ENCODE measurements at regions not wholly inside any gene's neighbourhood (a gene's known extent, or its start where the extent isn't known, plus 50 kb on each side); places are given as distances from the start of the nearest gene placed in this dataset.

DNA sequence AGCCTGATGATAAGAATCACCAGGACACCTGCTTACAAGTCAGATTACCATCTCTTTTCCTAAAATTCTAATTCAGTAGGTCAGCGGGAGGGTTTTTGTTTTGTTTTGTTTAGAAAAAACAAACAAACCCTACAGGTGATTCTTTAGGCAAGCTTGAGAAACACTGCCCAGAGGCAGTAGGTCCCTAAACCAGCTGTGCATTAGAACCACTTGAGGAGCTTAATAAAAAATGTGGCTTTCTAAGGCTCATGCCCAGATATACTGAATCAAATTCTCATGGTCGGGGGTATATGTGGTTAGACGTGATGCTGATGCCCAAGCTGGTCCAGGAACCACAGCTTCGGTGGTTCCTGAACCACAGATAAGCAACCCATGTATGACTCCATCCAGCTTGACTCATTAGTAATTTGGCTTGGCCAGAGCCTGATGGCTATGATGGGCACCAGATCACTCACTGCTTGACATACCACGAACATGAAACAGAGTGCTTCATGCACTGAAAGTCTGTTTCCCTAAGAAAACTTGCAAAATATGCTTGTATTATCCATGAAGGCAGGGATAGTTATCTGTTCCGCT lies 338.1 kb upstream of the F9 start:
- Histone ChIP-seq H3K27me3 (peaks cover 3% of the 10 kb centered on the region), H3K4me1 (peaks cover 0 to 3% (median 0%) of the 10 kb centered on the region in 4 donors), H3K27ac (no peak overlapping the region), H3K9me3 (no peaks in the 10 kb centered on the region), H3K4me3 (no peak overlapping the region), H3K36me3 (no peaks in the 10 kb centered on the region)
- intact Hi-C loops (cut with DNase I; ENCODE audit: low total_unique reads) = no loop called here
- TF ChIP-seq EP300 (IDR thresholded peaks at IDR 0.05; ENCODE audit: low read depth) = no peak
- TF ChIP-seq, protein P1, sequence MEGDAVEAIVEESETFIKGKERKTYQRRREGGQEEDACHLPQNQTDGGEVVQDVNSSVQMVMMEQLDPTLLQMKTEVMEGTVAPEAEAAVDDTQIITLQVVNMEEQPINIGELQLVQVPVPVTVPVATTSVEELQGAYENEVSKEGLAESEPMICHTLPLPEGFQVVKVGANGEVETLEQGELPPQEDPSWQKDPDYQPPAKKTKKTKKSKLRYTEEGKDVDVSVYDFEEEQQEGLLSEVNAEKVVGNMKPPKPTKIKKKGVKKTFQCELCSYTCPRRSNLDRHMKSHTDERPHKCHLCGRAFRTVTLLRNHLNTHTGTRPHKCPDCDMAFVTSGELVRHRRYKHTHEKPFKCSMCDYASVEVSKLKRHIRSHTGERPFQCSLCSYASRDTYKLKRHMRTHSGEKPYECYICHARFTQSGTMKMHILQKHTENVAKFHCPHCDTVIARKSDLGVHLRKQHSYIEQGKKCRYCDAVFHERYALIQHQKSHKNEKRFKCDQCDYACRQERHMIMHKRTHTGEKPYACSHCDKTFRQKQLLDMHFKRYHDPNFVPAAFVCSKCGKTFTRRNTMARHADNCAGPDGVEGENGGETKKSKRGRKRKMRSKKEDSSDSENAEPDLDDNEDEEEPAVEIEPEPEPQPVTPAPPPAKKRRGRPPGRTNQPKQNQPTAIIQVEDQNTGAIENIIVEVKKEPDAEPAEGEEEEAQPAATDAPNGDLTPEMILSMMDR (IDR thresholded peaks at IDR 0.05) = no peak
- no peak for TF ChIP-seq POLR2AphosphoS5 (IDR thresholded peaks at IDR 0.05)
- TF ChIP-seq POLR2A (IDR thresholded peaks at IDR 0.05) = no peak
- in situ Hi-C loops (cut with MboI; ENCODE audit: low pct_ligation_motif_present in 1 of 4, low pct_unique_long_range_greater_than_20kb in 1 of 4, low sequenced_read_pairs in 3 of 4) = no loop called here
- WGBS, 2 donors (ENCODE audit: low coverage in 1 of 2) = 72% methylated on average over 6 of the region's 6 CpGs; no CpG with 5 or more reads in 1 of the 2 donors
- no peak for DNase-seq

DNA sequence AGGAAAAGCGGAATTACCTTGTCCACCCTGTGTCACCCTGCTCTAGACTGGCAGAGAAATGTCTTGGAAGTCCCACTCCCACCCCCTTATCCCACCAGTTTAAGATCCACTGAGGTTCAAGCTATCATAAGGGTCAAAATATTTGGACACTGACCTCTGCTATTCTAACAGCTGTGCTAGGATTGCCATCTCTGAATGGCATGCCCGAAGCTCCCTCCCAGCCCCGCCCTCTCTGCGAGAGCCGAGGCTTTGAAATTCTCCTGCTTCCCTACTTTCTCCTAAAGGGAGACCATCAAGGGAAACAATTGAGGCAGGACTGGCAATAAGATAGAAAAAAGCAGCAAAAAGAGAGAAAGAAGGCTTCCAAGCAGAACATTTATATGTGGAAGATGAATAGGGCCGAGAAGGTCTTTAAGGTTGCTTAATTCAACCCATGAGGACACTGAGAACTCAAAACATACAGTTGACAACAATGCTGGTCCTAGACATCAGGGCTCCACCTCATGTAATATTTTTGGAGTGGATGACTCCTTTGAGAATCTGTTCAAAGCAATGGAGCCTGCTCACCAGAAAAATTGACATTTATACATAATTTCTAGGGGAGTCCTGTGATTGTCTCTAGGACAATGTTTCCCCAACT lies 338.7 kb upstream of the F9 start:
- intact Hi-C loops (cut with DNase I; ENCODE audit: low total_unique reads) = no loop called here
- H3K4me3 ChIP-seq = no peak overlapping the region
- DNase-seq = no peak
- H3K9me3 ChIP-seq = no peaks in the 10 kb centered on the region
- in situ Hi-C loops (cut with MboI; ENCODE audit: low pct_ligation_motif_present in 1 of 4, low pct_unique_long_range_greater_than_20kb in 1 of 4, low sequenced_read_pairs in 3 of 4) = no loop called here
- no peak overlapping the region for H3K27ac ChIP-seq
- peaks cover 0 to 3% (median 0%) of the 10 kb centered on the region in 4 donors for H3K4me1 ChIP-seq
- peaks cover 3% of the 10 kb centered on the region for H3K27me3 ChIP-seq
- WGBS, 2 donors (ENCODE audit: low coverage in 1 of 2) = 87 to 88% methylated on average over 5 to 6 of the region's 6 CpGs
- H3K36me3 ChIP-seq = no peaks in the 10 kb centered on the region
- TF ChIP-seq, protein P1 (IDR thresholded peaks at IDR 0.05) = no peak
- TF ChIP-seq POLR2AphosphoS5 (IDR thresholded peaks at IDR 0.05) (no peak), POLR2A (IDR thresholded peaks at IDR 0.05) (no peak), EP300 (IDR thresholded peaks at IDR 0.05; ENCODE audit: low read depth) (no peak)

DNA sequence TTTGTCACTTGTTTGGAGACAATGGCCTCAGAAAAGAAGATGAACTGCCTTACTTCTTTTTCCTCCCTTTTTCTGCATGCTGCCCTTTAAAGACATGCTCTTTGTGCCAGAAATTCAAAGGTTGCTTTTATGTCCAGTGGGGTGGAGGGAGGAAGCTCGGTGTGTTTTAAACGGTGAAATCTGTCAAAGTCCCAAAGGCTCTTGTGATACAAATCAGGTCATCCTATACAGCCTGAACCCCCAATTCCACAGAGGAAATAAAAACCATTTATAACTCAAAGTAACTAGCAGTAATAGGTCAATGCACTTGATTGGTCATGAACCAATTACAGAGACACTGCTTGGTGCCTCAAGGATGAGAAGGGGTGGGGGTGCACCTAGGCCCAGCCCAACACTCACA lies 339.3 kb upstream of the F9 start:
- DNase-seq = no peak
- 50% methylated on average over 2 of the region's 2 CpGs; no CpG with 5 or more reads in 1 of the 2 donors for WGBS, 2 donors (ENCODE audit: low coverage in 1 of 2)
- no peak overlapping the region for H3K4me3 ChIP-seq
- H3K27ac ChIP-seq = no peak overlapping the region
- peaks cover 0 to 3% (median 0%) of the 10 kb centered on the region in 4 donors for H3K4me1 ChIP-seq
- in situ Hi-C loops (cut with MboI; ENCODE audit: low pct_ligation_motif_present in 1 of 4, low pct_unique_long_range_greater_than_20kb in 1 of 4, low sequenced_read_pairs in 3 of 4) (no loop called here), intact Hi-C loops (cut with DNase I; ENCODE audit: low total_unique reads) (no loop called here)
- H3K27me3 ChIP-seq = peaks cover 3% of the 10 kb centered on the region
- TF ChIP-seq POLR2AphosphoS5 (IDR thresholded peaks at IDR 0.05) (no peak), EP300 (IDR thresholded peaks at IDR 0.05; ENCODE audit: low read depth) (no peak), POLR2A (IDR thresholded peaks at IDR 0.05) (no peak)
- TF ChIP-seq, protein P1 (IDR thresholded peaks at IDR 0.05) = no peak
- no peaks in the 10 kb centered on the region for H3K36me3 ChIP-seq
- no peaks in the 10 kb centered on the region for H3K9me3 ChIP-seq

DNA sequence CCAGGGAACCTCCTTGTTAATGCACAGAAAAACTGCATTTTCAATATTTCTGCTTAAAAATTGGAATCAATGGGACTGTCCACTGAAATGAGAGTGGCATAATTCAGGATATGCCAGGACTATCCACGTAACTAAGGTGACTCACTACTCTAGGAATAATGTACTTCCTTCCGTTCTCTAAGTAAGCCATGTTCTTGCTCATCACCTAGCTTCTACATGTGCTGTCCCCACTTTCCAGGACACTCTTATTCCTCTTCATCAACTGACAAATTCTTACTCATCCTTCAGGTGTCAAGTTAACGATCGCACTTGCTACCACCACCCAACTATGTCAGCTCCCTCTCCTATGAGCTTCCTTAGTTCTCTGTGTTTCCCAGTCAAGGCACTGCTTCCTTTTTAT lies 342.8 kb upstream of the F9 start:
- WGBS, 2 donors (ENCODE audit: low coverage in 1 of 2) = 85 to 100% methylated on average over 2 to 4 of the region's 4 CpGs
- no peak overlapping the region for H3K27ac ChIP-seq
- H3K4me3 ChIP-seq = no peak overlapping the region
- in situ Hi-C loops (cut with MboI; ENCODE audit: low pct_ligation_motif_present in 1 of 4, low pct_unique_long_range_greater_than_20kb in 1 of 4, low sequenced_read_pairs in 3 of 4) = no loop called here
- TF ChIP-seq EP300 (IDR thresholded peaks at IDR 0.05; ENCODE audit: low read depth) (no peak), POLR2AphosphoS5 (IDR thresholded peaks at IDR 0.05) (no peak), POLR2A (IDR thresholded peaks at IDR 0.05) (no peak)
- TF ChIP-seq, protein P1 (IDR thresholded peaks at IDR 0.05) = no peak
- no peaks in the 10 kb centered on the region for H3K27me3 ChIP-seq
- DNase-seq = no peak
- H3K9me3 ChIP-seq = no peaks in the 10 kb centered on the region
- H3K4me1 ChIP-seq = no peaks in the 10 kb centered on the region
- H3K36me3 ChIP-seq = no peaks in the 10 kb centered on the region
- intact Hi-C loops (cut with DNase I; ENCODE audit: low total_unique reads) = no loop called here

Data from transverse colon (tissue), 4 donors.